Trophoblast cell (in vitro differentiated cells and primary cell): ENCODE measurements at regions not wholly inside any gene's neighbourhood (a gene's known extent, or its start where the extent isn't known, plus 50 kb on each side); places are given as distances from the start of the nearest gene placed in this dataset.

ENCODE experiments used
- DNase-seq, 2 donors: peaks; one replicate each; pipeline ENCODE4 v3.0.0-alpha.2; 2016
- H2AFZ ChIP-seq: 2 replicates; pipeline ENCODE4 v1.6.1; 2013; ENCODE audit warnings: low read length, moderate library complexity, mild to moderate bottlenecking; ENCODE audit not compliant: insufficient read depth, poor library complexity
- H2AK5ac ChIP-seq: 2 replicates; pipeline ENCODE4 v1.6.1; 2013; ENCODE audit warnings: mild to moderate bottlenecking, low read length
- H2BK120ac ChIP-seq: 2 replicates; pipeline ENCODE4 v1.6.1; 2013; ENCODE audit warnings: low read length, mild to moderate bottlenecking, moderate library complexity; ENCODE audit not compliant: insufficient read depth, poor library complexity
- H2BK12ac ChIP-seq: 2 replicates; pipeline ENCODE4 v1.6.1; 2013; ENCODE audit warnings: mild to moderate bottlenecking, low read length, moderate library complexity
- H2BK5ac ChIP-seq: 2 replicates; pipeline ENCODE4 v1.6.1; 2013; ENCODE audit warnings: low read length, low read depth, moderate library complexity, mild to moderate bottlenecking; ENCODE audit not compliant: poor library complexity
- H3K14ac ChIP-seq: 2 replicates; pipeline ENCODE4 v1.6.1; 2013; ENCODE audit warnings: mild to moderate bottlenecking, low read length
- H3K18ac ChIP-seq: 2 replicates; pipeline ENCODE4 v1.6.1; 2013; ENCODE audit warnings: mild to moderate bottlenecking, low read length
- H3K23ac ChIP-seq: 2 replicates; pipeline ENCODE4 v1.6.1; 2013; ENCODE audit warnings: low read length
- H3K27ac ChIP-seq: 2 replicates; pipeline ENCODE4 v1.5.1; 2013; ENCODE audit warnings: low read depth, mild to moderate bottlenecking, inconsistent platforms, low read length, moderate library complexity
- H3K27me3 ChIP-seq: 2 replicates; pipeline ENCODE4 v1.6.1; 2013; ENCODE audit warnings: inconsistent platforms, mild to moderate bottlenecking, low read length, moderate library complexity; ENCODE audit not compliant: insufficient read depth
- H3K36me3 ChIP-seq, 2 experiments: 1 replicate in 1 of 2; 2 replicates in 1 of 2; pipeline ENCODE4 v1.6.1; 2013; ENCODE audit warnings: low read length in 2 of 2, mild to moderate bottlenecking in 2 of 2, moderate library complexity in 1 of 2; ENCODE audit not compliant: insufficient read depth in 2 of 2, control insufficient read depth in 1 of 2
- H3K4ac ChIP-seq: 2 replicates; pipeline ENCODE4 v1.6.1; 2013; ENCODE audit warnings: low read depth, mild to moderate bottlenecking, low read length, moderate library complexity
- H3K4me1 ChIP-seq, 2 experiments: 1 replicate in 1 of 2; 2 replicates in 1 of 2; pipeline ENCODE4 v1.6.1; 2013; ENCODE audit warnings: low read length in 2 of 2, mild to moderate bottlenecking in 2 of 2, moderate library complexity in 1 of 2; ENCODE audit not compliant: insufficient read depth in 2 of 2, control insufficient read depth in 1 of 2
- H3K4me2 ChIP-seq: 2 replicates; pipeline ENCODE4 v1.6.1; 2013; ENCODE audit warnings: inconsistent platforms, mild to moderate bottlenecking, low read length, moderate library complexity
- H3K4me3 ChIP-seq: 2 replicates; pipeline ENCODE4 v1.5.1; 2013; ENCODE audit warnings: mild to moderate bottlenecking, low read depth, low read length, inconsistent platforms
- H3K79me1 ChIP-seq: one replicate; pipeline ENCODE4 v1.6.1; 2013; ENCODE audit warnings: low read length
- H3K79me2 ChIP-seq: 2 replicates; pipeline ENCODE4 v1.6.1; 2013; ENCODE audit warnings: low read length, mild to moderate bottlenecking; ENCODE audit not compliant: control insufficient read depth, insufficient read depth, poor library complexity
- H3K9ac ChIP-seq: 2 replicates; pipeline ENCODE4 v1.6.1; 2013; ENCODE audit warnings: mild to moderate bottlenecking, low read length
- H3K9me3 ChIP-seq: 2 replicates; pipeline ENCODE4 v1.6.1; 2013; ENCODE audit warnings: low read depth, mild to moderate bottlenecking, control low read depth, inconsistent platforms, low read length; ENCODE audit not compliant: insufficient read depth
- H4K12ac ChIP-seq: 2 replicates; pipeline ENCODE4 v1.6.1; 2013; ENCODE audit warnings: low read depth, mild to moderate bottlenecking, low read length, moderate library complexity
- H4K8ac ChIP-seq: 2 replicates; pipeline ENCODE4 v1.6.1; 2013; ENCODE audit warnings: low read depth, mild to moderate bottlenecking, low read length, moderate library complexity
- H4K91ac ChIP-seq: one replicate; pipeline ENCODE4 v1.6.1; 2013; ENCODE audit warnings: low read depth, mild to moderate bottlenecking, low read length, moderate library complexity
- WGBS: extraction: QIAGEN DNeasy Blood & Tissue Kit; methylation state at CpG from one replicate; pipeline ENCODE4 v1.1.7; 2013; ENCODE audit warnings: missing lambda C conversion rate; ENCODE audit not compliant: insufficient read length, insufficient coverage; ENCODE audit errors: extremely low coverage; 5-methylcytosine and 5-hydroxymethylcytosine counted together

DNA sequence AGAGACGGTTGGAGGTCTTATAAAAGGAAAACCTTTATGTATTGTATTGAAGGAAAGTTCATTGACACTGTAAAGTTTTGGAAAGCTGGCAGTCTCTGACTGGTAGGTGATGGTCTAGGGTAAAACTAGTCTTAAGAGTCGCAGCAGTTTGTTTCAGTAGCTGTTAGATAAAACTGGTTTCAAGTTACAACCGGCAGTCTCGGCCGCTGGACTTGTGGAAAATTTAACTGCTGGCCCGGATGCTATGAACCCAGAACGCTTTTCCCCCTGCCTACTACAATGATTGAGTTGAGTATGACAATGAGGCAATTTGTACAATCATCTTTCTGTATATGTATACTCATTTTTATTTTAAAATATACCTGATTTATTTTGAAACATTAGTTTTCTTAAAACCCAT lies 1426.9 kb downstream of the AACS start:
- no peak overlapping the region for H2AK5ac ChIP-seq
- no peak overlapping the region for H3K4me3 ChIP-seq
- no peak overlapping the region for H3K27ac ChIP-seq
- H4K12ac ChIP-seq: no peak overlapping the region
- H2AFZ ChIP-seq: no peak overlapping the region
- H3K18ac ChIP-seq: no peak overlapping the region
- H2BK12ac ChIP-seq: no peak overlapping the region
- no peaks in the 10 kb centered on the region for H3K9me3 ChIP-seq
- no peak overlapping the region for H4K91ac ChIP-seq
- WGBS: no CpG with 5 or more reads among the region's 7 CpGs
- no peak overlapping the region for H2BK120ac ChIP-seq
- H3K14ac ChIP-seq: no peak overlapping the region
- H3K9ac ChIP-seq: no peak overlapping the region
- no peak overlapping the region for H3K4me2 ChIP-seq
- H4K8ac ChIP-seq: no peak overlapping the region
- no peaks in the 10 kb centered on the region for H3K79me2 ChIP-seq
- no peak overlapping the region for H3K23ac ChIP-seq
- H3K79me1 ChIP-seq: peaks cover 2% of the 10 kb centered on the region
- no peaks in the 10 kb centered on the region for H3K36me3 ChIP-seq
- no peak overlapping the region for H3K4ac ChIP-seq
- H2BK5ac ChIP-seq: no peak overlapping the region
- no peaks in the 10 kb centered on the region for H3K27me3 ChIP-seq
- peaks cover 0 to 3% of the 10 kb centered on the region in 2 experiments for H3K4me1 ChIP-seq
- DNase-seq: no peak

DNA sequence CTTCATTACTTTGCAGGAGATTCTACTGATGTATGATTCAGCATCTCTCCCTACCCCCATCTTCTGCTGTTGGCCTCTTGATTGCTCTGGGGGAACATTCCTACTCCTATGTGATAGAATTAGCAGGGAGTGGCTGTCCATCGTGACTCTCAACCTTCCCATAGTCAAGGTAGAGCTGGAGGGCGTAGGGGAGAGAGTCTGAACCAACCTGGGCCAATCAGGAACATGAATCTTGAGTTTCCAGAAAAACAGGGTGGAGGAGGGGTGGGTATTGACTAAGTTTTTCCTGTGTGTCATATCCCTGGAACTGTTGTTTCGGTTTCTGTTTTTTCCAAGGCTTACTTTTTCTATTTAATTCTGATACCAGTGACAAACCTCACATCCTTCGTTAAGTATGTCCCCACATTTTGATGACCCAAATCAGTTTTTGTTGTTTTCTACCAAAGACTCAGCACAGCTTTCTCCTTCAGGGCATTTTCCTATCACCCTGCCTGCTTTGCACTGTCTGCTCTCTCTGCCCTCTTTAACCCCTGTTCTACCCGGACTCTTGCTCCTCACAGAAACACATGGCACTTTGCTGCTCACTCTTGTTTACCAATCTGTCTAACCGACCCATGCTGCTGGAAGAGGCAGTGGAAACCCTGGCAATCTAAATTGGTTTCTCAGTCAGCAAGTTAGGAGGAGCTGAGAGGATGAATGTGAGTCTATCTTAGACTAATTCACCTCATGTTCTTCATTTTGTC lies 1428.3 kb downstream of the AACS start:
- no peak overlapping the region for H2BK5ac ChIP-seq
- no peak overlapping the region for H3K9ac ChIP-seq
- no CpG with 5 or more reads among the region's 6 CpGs for WGBS
- H4K12ac ChIP-seq: no peak overlapping the region
- H3K18ac ChIP-seq: no peak overlapping the region
- no peak overlapping the region for H3K4ac ChIP-seq
- DNase-seq: peak in 1 of 2 donors; percentile 55
- H3K79me1 ChIP-seq: peaks cover 2% of the 10 kb centered on the region
- H2AK5ac ChIP-seq: no peak overlapping the region
- no peaks in the 10 kb centered on the region for H3K36me3 ChIP-seq
- H3K14ac ChIP-seq: no peak overlapping the region
- no peak overlapping the region for H3K23ac ChIP-seq
- H3K4me1 ChIP-seq: peaks cover 0 to 3% of the 10 kb centered on the region in 2 experiments
- no peaks in the 10 kb centered on the region for H3K9me3 ChIP-seq
- no peak overlapping the region for H4K91ac ChIP-seq
- peak overlapping the region; percentile 57 for H2AFZ ChIP-seq
- no peak overlapping the region for H2BK120ac ChIP-seq
- H2BK12ac ChIP-seq: no peak overlapping the region
- H3K4me3 ChIP-seq: no peak overlapping the region
- no peaks in the 10 kb centered on the region for H3K27me3 ChIP-seq
- H3K79me2 ChIP-seq: no peaks in the 10 kb centered on the region
- no peak overlapping the region for H3K4me2 ChIP-seq
- H4K8ac ChIP-seq: no peak overlapping the region
- H3K27ac ChIP-seq: no peak overlapping the region

DNA sequence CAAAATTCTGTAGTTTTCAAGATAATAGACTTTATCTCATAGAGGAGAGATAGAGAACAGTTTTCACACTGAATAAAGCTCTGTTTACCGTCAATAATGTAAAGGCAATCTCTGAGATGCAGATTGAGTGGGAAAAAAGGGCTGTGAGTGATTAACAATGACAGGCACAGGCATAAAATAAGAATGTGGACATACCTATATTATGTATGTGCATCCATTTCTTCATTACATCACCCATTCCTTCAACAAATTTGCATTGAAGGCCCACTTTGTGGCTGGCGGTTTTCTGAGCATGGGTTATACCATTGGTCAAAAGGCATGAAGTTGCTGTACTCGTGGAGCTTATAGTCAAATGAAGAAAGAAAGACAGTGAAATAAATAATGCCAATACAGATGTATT lies 1431.0 kb downstream of the AACS start:
- Histone ChIP-seq H3K23ac (no peak overlapping the region), H2BK12ac (no peak overlapping the region), H3K4me3 (no peak overlapping the region), H3K4me1 (peaks cover 0 to 3% of the 10 kb centered on the region in 2 experiments), H2AFZ (no peak overlapping the region), H4K8ac (no peak overlapping the region), H3K36me3 (no peaks in the 10 kb centered on the region), H3K14ac (no peak overlapping the region), H3K4me2 (no peak overlapping the region), H3K4ac (no peak overlapping the region), H3K79me1 (peaks cover 2% of the 10 kb centered on the region), H4K91ac (no peak overlapping the region), H3K18ac (no peak overlapping the region), H3K79me2 (no peaks in the 10 kb centered on the region), H3K9ac (no peak overlapping the region), H2AK5ac (no peak overlapping the region), H3K9me3 (no peaks in the 10 kb centered on the region), H2BK120ac (no peak overlapping the region), H2BK5ac (no peak overlapping the region), H4K12ac (no peak overlapping the region), H3K27me3 (no peaks in the 10 kb centered on the region), H3K27ac (no peak overlapping the region)
- WGBS: no CpG with 5 or more reads among the region's 3 CpGs
- DNase-seq: no peak

DNA sequence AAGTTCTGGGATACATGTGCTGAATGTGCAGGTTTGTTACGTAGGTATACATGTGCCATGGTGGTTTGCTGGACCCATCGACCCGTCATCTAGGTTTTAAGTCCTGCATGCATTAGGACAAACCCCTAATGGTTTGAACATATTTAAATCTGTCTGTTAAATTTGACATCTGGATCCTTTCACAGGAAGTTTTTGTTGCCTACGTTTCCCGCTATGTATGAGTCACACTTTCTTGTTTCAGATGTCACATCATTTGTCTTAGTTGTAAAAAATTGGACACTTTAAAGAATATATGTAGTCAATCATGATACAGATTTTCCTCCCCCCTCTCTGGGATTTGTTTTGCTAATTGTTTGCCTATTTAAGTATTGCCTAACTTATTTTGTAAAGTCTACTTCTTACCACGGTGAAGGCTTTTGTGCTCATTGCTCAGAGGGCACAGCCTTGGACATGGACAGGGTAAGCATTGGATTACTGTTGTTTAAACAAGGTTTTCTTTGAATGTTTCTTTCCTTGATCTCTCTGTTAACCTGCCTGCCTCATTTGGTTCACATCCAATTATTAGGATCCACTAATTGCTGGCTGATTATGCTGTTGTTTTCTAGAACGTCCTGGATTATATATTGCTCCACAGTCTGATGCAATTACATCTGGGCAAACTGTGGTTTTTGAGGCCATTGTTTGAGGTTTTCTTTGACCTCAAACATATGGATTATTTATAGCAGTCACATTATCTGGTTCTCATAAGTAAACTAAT lies 1441.4 kb downstream of the AACS start:
- Histone ChIP-seq H2BK5ac (no peak overlapping the region), H3K36me3 (no peaks in the 10 kb centered on the region), H3K18ac (no peak overlapping the region), H3K4me3 (no peak overlapping the region), H2AFZ (no peak overlapping the region), H2AK5ac (no peak overlapping the region), H3K4me2 (no peak overlapping the region), H3K9me3 (no peaks in the 10 kb centered on the region), H2BK120ac (no peak overlapping the region), H3K14ac (no peak overlapping the region), H2BK12ac (no peak overlapping the region), H3K27me3 (no peaks in the 10 kb centered on the region), H4K8ac (no peak overlapping the region), H3K79me1 (no peaks in the 10 kb centered on the region), H3K23ac (no peak overlapping the region), H4K12ac (no peak overlapping the region), H3K27ac (no peak overlapping the region), H3K4me1 (no peaks in the 10 kb centered on the region), H4K91ac (no peak overlapping the region), H3K79me2 (no peaks in the 10 kb centered on the region), H3K9ac (no peak overlapping the region), H3K4ac (no peak overlapping the region)
- DNase-seq: no peak
- WGBS: no CpG with 5 or more reads among the region's 7 CpGs
